ENCODE measurements at regions not wholly inside any gene's neighbourhood (a gene's known extent, or its start where the extent isn't known, plus 50 kb on each side); places are given as distances from the start of the nearest gene placed in this dataset.

DNA sequence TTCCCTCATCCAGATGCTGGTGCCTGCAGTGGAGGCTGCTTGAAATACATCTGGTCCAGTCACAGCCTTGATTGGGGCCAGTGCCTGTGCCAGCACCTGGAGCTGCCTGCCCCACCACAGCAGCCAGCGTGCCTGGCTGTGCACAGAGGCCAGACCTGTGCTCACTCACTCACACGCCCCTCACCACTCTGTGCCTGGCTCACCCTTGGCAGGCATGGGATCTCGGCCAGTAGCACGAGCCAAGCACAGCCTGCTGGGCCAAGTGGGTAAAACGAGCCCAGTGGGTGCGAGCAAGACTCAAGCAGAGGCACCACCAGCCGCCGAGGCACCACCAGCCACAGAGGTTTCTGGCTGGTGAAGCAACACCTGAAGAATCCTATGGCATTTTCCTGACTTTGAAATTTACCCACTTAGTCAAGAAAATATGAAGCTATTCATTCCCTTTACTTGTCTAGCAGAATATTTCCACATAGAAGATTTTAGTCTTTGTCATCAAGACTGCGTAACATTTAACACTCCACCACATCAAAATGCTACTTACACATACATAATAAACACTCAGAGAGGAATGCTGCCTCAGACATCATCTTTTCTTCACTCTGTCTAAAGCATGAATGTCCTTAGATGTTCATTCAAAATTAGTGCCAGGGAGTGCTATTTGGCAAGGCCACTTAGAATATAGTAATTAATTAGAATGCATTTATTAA, 424.3 kb upstream of the FAT3 start:
- DNase-seq, result no peak

DNA sequence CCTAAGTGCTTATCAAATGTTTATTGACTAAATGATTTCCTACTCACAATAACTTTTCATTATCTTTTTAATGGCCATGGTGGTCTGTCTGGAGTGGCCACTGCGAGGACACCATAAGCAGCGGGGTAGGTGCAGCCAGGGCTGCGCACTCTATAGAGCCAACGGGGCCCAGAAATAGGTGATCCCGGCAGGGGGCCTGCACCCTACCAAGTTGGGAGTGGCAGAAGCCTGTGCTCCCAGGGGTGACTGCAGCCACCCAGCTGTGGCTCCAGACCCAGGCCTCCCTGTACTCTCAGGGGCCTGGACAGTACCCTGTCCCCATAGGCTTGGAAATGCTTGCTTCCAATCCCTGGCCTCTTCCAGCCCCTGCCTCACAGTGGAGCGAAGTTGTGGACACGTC, 426.4 kb upstream of the FAT3 start:
- no peak for DNase-seq

DNA sequence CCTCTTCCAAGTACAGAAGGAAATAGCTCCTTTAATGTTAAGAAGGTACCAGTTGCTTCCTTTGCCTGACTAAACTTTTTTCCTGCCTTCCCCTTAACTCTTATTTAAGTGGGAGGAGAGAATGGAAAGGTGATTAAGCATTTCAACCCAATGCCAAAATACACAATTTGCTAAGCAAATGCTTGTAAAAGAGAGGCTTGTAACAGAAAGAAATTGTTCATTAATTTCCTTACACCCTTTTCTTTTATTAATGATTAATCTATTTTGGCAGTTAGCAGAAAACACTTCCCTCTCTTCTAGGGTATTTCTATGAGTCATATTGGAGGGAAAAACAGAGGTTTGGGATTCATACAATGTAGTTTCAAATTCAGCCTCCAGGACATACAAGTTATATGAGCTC, 427.6 kb upstream of the FAT3 start:
- DNase-seq, result peak; percentile 43

DNA sequence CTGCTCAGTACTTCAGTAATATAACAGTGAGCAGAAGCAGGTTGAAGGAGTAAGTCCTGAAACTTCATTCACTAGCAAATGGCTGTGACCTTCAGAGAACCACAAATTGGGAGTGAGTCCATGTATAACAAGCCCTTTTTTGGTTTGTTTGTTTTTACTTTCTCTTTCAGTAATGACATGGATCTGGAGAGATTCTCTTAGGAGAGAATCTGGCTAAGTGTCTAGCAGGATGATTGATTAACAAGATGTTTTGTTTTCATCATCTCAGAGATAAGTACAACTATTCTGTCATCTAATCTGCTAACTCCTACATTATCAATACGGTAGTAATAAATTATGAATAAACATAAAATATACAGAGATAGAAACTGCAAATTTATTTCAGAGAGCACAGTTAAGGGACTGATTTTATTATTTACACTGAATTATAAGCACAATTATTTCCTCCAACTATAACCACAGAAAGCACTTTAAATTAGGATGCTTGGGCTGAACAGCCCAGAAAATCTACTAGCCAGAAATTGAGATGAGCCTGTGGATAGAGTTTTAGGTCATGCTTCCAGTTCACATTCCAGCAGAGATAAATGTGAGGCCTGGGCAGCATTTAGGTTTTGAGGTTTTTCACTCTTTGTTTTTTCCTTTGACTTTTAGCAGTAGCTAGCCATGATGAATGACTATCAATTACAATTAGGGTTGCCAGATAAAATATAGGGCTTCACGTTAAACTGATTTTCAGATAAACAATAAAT, 429.3 kb upstream of the FAT3 start:
- DNase-seq, result peak; percentile 84

DNA sequence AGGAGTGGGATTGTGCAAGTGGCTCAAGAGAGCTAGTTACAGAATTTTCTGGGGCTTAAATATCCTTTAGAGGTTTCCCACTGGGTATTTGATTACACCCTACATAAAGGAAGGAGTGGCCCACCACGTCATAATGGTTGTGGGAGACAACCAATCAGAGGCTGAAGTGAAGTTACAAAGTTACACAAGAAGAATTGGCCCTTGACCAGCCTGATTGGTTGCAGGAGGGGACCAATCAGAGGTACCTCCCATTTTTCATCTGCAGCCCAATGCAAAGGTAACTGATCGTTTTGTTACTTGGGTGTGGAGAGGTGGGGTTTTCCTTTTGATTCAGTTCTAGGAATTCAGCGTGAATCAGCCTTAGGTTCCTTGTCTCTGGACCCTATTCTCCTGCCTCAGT, 430.5 kb upstream of the FAT3 start:
- peak; percentile 73 for DNase-seq

DNA sequence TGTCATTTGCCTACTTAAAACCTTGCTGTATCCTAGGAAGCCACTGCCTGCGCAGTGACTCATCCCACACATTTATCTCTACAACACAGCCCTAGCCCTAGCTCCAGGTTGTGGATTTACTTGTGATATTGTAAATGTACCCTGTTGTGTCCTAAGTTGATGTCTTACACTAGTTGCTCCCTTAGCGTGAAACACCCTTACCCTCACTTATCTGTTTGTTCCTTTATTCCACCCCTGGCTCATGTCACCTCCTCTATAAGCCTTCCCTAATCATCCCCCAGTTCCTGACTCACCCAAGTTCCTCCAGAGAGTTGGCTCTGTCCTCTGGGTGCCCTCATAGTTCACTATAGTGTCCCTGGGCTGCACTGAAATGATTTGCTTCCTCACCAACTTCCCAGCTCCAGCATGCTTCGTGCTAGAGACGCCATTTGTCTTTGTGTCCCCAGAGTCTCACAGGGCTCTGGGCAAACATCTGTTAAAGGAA, 431.8 kb upstream of the FAT3 start:
- peak; percentile 94 for DNase-seq

DNA sequence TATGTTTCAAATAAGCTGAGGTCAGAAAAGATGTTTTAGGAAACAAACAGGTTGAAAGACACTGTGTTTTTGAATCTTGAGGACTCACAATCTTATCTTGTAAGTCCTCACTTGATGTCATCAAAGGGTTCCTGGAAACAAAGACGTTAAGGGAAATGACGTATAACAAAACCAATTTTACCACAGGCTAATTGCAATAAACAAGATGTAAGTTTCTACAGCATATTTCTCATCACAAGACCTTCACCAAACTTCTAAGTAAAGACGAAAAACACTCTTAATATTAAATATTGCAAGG, 433.5 kb upstream of the FAT3 start:
- DNase-seq, result peak; percentile 88

DNA sequence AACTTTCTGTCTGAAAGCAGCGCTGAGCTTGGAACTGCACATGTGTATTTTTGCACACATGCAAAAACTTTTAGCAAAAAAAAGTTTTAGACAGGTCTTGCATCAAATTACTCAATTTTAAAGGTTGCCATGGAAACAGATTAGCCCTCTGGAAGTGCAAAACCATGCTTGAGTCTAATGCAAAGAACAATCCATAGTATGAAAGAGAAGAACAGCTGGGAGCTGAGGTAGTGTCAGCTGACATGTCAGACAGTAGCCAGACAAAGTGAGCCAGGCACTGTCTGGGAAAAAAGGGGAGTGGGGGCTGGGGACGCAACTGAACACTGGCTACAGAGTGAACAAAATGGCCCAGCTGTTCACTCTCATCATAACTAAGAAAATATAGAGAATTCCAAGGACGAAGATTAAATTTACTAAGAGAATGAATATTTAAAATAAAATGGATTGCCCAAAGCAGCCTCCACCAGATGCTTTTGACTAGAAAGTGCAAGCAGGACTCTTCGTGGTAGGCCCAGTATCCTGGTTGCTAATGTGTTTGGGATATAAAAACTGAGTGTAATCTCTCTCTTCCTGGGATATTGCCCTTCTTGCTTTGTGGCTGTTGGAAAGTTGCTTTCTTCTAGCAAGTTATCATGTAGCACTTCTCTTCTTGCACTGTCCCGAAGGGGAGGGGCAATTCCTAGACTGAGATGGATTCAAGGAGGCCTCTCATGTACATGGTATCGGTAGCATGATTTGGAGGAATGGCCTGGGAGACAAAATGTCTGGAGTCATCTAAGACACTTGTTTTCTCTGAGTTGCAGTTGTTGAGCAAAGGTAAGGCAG, 434.1 kb upstream of the FAT3 start:
- peak; percentile 46 for DNase-seq

DNA sequence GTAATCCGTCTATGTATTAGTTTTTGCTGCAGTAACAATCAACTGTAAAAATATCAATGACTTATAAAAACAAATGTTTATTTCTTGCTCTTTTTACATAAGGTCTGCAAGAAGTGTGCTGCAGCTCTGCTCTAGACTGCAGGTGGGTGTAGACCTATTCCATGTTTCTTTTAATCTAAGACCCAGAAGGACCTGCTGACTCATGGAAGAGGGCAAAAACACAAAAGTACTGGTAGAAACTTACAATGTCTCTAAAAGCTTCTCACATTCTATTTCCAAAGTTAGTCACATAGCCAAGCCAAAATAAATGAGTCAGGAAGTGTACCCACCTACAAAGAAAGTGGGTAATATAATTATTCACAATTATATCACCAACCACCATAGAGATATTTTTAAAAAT, 435.9 kb upstream of the FAT3 start:
- DNase-seq, result peak; percentile 49

DNA sequence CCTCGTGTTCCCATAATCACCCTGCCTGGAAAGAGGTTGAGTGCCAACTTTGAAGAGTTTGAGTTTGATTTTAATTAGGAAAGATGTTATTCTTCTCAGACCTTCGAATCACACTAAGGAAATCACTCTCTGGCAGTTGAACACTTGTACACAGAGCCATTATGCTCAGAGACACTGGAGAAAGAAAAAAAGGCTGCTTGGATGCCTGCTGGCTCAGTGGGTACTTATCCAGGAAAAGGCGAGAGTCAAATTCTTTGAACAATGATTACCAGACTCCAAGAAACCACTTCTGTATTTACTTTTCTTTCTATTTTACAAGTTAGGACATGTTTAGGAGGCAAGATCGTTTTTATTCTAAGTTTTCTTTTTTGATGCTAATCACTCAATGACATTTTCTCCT, 438.5 kb upstream of the FAT3 start:
- DNase-seq, result no peak

DNA sequence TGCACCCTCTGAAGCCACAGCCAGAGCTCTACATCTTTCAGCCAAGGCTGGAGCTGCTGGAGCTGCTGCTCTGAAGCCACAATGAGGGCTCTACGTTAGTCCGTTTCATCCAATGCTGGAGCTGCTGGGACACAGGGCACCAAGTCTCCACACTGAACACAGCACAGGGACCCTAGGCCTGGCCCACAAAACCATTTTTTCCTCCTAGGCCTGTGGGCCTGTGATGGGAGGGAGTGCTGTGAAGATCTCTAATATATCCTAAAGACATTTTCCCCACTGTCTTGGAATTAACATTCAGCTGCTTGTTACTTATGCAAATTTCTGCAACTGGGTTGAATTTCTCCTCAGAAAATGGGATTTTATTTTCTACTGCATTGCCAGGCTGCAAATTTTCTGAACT, 441.4 kb upstream of the FAT3 start:
- no peak for DNase-seq

DNA sequence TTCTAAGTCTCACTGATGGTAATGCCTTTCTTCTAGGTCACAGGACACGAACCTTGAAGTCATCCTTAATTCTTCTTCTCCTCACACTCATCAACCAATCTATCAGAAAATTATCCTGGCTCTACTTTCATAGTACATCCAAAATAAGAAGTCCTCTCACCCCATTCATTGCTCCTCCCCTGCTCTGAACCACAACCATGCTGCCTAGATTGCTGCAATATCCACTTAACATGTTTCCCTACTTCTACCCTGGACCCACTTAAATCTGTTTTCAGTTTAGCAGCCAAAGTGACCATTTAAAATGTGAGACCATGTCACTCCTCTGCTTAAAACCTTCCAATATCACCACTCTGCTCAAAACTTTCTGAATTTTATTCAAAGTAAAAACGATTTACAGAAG, 445.9 kb upstream of the FAT3 start:
- DNase-seq, result no peak

DNA sequence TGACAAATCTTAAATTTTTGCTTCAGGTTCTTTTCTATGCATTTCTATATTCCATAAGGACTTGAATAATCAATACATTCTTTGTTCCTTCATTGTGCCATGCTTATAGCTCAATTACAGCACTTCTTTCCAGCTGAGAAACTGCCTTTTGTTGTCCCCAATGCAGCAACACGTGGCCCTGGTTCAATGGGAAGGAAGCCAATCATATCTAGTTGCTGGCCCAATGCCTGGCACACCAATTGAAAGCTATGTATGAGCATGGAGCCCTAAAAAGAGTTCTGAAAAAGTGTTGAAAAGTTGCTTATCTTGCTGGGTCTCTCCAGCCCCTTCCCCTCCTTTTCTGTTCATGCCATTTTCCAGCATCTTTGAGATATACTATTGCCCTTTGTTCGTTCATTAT, 448.0 kb upstream of the FAT3 start:
- DNase-seq, result no peak

DNA sequence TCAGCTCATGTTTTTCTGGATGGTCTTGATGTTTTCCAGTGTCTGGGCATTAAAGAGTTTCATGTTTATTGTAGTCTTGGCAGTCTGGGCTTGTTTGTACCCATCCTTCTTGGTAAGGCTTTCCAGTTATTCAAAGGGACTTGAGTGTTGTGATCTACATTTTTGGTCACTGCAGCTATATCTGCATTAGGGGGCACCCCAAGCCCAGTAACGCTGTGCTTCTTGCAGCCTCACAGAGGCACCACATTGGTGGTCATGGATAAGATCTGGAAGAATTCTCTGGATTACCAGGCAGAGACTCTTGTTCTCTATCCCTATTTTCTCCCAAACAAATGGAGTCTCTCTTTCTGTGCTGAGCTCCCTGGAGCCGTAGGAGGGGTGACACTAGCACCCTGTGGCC, 451.5 kb upstream of the FAT3 start:
- DNase-seq, result peak; percentile 56

DNA sequence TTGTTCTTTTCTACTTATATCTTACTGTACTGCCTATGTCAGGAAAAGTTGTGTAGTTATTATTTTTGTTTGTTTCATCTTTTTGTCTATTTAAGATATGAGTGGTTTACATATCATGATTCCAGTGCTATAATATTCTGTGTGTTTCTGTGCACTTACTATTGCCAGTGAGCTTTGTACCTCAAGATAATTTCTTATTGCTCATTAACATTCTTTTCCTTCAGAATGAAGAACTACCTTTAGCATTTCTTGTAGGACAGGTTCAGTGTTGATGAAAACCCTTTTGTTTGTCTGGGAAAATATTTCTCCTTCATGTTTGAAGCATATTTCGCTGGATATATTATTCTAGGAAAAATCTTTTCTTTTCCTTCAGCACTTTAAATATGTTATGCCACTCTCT, 452.7 kb upstream of the FAT3 start:
- DNase-seq, result no peak

DNA sequence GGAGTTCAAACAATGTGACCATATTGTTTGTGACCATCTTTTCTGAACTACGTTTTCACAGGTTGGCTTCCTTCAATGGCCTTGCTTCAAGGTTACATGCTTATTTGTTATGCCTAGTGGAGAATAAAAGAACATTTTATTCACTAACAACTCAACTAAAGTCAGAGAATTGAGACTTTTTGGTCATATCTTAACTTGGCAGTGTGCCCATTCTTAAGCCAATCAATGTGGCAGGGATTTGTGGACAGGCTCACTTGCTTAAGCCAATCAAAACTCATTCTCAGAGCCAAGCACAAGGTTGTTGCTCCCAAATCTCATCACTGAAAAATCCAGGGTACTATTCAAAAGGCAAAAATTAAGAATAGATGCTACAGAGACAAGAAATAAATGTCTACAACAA, 455.8 kb upstream of the FAT3 start:
- no peak for DNase-seq

DNA sequence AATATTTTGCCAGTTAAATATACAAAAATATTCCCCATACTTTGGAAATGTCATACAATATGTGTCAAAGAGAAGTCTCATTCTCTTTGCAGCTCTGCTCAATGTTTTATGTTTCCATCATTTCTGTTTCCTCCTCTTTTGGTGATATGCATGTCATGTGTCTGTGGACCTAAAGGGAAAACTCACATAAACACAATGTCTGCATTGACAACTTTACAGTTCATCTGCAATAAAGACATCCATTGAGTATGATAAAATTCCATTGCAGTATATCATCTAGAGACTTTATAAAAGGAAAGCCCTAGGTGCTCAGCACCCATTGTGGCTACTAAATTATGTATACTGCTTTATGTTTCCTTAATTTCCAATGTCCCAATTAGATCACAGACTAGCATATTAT, 461.3 kb upstream of the FAT3 start:
- no peak for DNase-seq

DNA sequence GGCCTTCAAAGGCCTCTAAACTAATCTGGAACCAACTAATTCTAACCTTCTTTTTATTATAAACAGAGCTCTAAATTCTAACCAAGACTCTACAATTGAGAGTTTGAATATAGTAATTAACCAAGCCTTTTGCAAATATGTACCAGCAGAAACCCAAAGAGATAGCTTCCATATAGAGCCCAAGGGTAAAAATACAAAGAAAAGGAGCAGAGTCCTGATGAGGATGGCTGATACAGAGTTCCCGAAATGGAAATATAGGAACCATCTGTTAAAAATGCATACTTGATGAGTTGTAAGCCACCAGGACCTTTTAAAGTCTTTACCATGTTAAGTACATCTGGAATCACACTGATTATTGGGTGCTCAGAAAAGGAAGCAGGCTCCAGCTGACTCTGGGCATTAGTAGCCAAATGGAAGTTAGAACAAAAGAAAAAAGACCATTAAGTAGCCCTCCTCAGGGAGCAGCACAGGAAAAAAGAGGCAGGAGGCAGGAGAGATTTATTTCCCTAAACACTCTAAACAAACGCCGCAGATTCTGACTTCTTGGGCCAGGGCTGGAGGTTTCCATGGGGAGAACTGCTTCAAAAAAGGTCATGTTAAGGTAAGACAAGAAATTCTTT, 463.1 kb upstream of the FAT3 start:
- DNase-seq, result no peak

DNA sequence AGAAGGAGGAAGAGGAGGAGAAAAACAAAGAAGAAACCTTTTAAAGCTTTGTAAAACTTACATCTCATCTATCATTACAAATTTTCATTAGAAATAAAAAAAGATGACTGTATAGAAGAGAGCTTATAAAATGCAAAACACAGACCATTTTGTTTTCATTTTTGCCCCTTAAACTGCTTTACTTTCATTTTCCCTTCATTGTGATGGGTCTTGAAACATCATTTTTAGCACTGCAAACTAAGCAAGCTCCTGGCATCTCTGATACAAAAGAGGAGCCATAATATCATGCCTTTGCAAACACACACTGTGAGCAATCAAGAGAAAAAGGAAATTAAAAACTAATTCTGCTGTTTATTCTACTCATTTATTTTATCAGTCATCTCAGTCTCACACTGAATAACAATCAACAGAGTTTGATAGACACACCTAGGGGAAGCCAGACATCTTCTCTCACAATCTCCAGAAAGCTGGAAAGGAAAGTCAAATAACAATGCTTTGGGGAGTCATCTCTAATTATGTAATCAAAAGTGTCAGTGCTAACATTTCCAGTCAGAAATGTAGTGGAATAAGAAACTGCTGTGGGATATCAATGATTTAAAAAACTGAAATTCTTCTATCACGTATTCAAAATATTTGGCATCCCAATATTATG, 467.7 kb upstream of the FAT3 start:
- DNase-seq, result peak; percentile 39

DNA sequence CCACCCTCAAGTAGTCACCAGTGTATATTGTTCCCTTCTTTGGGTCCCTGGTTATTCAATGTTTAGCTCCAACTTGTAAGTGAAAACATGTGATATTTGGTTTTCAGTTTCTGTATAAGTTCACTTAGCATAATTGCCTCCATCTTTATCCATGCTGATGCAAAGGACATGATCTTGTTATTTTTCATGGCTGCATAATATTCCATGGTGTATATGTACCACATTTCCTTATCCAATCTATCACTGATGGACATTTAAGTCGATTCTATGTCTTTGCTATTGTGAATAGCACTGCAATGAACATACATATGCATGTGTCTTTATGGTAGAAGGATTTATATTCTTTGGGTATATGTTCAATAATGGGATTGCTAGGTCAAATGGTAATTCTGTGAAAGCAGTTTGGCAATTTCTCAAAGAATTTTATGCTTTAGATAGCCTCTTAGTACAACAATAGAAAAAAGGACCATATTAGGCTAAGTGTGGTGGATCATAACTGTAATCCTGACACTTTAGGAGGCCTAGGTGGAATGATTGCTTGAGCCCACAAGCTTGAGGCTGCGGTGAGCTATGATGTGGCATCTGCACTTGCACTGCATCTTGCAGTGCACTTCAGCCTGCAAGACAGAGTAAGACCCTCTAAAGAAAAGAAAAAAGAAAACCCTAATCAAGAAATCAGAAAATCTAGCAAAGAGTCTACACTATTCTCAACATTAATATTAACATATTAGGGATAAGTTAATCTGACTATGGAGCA, 468.5 kb upstream of the FAT3 start:
- DNase-seq, result no peak

DNA sequence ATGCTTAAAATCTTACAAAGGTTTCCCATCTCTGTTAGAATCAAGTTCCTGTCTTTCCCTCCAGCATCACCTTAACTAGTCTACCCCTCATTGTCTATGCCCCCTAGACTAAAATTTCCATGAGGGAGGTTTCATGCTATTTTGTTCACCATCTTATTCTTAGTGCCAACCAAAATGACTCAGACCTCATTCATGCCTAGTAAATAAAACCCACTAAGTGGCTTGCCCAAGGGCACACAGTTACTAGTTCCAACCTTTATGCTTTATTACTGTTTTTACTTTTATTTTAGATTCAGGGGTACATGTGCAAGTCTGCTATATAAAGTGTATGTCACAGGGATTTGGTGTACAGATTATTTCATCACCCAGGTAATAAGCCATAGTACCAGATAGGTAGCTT, 469.1 kb upstream of the FAT3 start:
- DNase-seq, result no peak

DNA sequence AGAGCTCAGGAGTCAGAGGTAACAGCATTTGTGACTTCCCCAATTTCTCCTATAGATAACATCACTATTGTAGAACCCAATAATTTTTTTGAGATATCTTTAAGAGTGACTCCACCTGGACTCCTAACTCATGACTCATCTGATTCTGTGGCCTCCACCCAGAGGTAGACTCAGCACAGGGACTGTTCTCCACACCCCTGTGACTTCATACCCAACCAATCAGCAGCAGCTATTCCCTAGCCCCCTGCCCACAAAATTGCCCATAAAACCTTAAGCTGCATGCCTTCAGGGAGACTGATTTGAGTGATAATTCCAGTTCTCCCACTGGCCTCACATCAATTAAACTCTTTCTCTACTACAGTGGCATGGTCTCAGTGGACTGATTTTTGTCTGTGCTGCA, 475.4 kb upstream of the FAT3 start:
- no peak for DNase-seq

Data from OCI-M1 (cell line).